HPDE6-E6E7 (cell line): ENCODE measurements at regions not wholly inside any gene's neighbourhood (a gene's known extent, or its start where the extent isn't known, plus 50 kb on each side); places are given as distances from the start of the nearest gene placed in this dataset.

Source experiments
- DNase-seq: peaks from one replicate; pipeline ENCODE4 v3.0.0; 2011; ENCODE audit warnings: missing footprints; ENCODE audit errors: extremely low spot score

DNA sequence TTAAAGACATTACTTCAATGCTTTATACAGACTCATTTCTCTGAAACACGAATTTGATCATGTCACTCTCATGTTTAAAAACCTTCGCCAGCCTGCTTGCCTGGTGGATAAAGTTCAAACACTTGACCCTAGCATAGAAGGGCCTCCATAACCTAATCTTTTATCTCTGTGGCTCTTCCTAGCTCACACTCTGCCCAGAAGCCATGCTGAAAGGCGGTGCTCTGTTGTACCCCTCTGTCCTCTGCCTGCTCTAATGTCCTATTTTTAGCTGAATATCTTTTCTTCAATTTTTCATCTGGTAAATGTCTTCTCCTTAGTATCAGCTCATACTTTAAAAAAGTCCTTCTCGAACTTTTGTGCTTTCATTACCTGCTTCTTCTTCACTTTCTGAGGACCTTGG, 302.6 kb upstream of the BOD1L1 start:
- DNase-seq: no peak

DNA sequence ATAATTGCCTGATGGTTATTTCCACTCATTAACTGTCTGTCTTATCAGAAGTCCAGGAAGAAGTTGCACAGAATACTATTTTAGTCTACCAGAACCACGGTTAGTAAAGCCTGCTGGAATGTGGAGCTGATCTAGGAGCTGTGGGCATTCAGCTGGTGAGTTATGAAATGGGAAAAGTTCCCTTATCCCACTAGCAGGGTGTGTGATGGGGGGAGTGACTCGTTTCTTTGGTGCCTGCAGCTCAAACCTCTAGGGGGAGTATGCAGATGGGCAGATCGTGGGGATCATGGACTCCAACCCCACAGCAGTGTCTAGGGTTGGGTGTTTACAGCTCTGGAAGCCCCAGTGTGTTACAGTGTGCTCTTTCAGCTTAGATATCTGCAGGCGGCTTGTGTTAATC, 305.7 kb upstream of the BOD1L1 start:
- no peak for DNase-seq

- no peak for DNase-seq
Observed at GRCh38 chr4:13938299-13938698, 310.8 kb upstream of the BOD1L1 start.

DNA sequence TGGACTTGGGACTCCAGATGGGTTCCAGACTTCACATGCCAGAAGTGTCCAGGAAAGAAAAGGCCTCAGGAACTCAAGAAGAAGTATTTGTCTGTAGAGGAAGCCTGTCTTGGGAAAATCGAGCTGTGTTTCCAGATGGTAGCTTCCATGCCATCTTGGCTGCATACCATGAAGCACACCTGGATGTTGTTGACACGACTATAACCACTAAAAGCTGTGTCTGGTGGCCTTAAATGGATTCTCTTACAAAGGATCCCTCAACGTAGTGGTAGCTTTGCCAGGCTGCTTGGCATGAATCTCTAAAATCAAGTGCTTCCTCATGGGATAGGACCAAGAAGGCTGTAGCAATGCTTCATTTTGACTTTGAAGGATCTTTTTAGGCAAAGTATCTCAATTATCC, 313.4 kb upstream of the BOD1L1 start:
- no peak for DNase-seq

DNA sequence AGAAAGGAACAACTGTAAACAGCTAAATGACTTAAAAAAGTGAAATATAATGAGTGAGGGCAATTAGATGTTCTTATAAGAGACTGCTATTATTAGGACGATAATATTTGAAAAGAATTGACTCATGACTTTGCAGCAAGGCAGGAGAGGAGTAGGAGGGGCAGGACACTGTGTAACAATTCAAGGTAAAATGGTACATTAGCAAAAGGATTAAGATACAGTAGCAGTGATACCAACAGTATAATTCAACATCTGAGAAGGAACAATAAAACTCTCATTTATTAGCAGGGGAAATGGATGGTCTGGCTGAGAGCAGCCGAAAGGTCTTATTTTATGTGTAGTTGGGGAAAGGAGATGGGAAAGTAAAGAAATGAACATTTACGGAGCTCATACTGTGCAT, 315.5 kb upstream of the BOD1L1 start:
- DNase-seq: no peak

DNA sequence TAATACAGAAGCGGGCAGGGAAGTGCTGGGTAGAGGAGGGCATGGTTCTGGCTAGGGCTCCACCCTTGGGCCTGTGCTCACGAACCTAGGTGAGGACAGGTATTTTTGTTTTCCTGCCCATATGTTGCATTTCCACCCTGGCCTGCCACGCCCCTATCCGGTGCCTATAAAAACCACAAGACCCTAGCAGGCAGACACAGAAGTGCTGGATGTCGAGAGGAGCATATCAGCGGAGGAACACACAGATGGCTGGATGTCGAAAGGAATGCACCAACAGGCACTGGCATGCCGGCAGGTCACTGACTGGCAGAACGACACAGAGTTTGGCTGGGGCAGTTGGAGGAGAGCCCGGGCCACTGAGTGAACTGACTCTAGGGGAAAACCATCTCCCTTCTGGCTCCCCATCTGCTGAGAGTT, 316.6 kb upstream of the BOD1L1 start:
- DNase-seq: peak; percentile 19

DNA sequence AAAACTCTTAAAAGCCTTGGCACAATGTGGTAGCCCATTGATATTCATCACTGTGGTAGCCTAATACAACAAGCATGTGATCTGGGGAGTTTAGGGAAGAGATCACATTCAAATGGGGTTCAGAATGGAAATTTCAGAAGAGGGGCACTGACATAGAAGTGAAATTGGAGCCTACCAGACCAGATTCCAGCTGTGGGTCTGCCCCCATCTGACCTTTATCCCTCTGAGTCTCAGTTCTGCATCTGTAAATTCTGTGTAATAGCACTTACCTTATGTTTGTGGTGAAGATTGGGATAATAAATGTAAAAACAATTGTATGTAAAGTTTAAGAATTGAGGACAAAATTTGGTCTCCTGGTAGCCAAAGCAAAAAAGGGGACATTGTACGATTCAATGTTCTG, 320.4 kb upstream of the BOD1L1 start:
- DNase-seq: no peak

GRCh38 chr4:13950491-13950890, 323.0 kb upstream of the BOD1L1 start:
- no peak for DNase-seq

DNA sequence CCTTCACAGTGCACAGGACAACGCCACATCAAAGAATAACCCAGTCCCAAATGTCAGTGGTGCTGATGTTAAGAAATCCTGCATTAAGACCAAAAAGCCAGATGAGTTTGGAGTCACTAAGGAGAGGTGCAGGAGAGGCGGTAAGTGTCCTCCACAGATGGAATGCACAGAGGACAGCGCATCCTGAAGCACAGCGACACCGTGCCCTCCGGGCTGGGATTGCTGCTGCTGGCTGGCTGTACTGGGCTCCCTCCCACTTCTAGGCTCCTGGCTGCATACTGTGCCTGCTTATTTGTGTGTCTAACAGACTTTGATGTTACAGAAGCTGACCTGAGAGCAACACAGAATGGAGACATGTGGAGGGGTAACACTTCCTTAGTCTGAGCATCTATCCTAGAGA, 325.6 kb upstream of the BOD1L1 start:
- DNase-seq: no peak

GRCh38 chr4:13955551-13955950, 328.0 kb upstream of the BOD1L1 start:
- no peak for DNase-seq

DNA sequence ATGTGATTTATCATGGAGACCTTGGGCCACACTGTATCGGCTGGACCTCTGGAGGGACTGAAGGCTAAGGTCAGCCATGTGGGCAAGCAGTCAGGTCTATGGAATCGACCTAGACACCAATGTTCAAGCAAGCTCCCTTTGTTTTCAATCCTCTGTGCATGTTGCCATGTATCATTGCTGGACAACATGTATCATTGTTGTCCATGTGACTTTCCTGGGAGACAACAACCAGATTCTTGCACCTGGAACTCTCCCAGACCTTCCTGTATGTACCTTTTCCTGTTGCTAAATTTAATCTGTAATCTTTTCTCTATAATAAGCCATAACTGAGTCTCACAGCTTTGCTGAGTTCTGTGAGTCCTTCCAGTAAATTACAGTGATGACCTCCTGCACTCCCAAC, 329.4 kb upstream of the BOD1L1 start:
- DNase-seq: no peak

- DNase-seq: no peak
Observed at GRCh38 chr4:13957871-13958270, 330.3 kb upstream of the BOD1L1 start.

DNA sequence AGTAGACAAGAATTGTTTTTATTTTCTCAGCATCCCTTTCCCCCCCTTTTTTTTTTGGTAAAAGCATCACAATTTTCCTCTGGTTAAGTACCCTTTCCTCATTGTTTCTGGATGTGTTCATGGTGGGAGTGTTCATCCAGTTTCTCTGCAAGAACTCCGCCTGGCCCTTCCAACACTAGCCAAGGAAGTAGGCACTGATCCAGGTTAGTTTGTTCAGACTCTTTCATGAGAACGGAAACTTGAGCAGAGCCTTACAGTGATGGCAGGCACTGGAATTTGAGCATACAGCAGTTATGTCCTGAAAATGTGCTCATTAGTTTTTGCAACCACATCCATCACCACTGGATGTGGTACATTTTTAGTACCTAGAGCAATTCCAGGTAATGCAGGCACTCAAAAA, 336.1 kb upstream of the BOD1L1 start:
- no peak for DNase-seq

DNA sequence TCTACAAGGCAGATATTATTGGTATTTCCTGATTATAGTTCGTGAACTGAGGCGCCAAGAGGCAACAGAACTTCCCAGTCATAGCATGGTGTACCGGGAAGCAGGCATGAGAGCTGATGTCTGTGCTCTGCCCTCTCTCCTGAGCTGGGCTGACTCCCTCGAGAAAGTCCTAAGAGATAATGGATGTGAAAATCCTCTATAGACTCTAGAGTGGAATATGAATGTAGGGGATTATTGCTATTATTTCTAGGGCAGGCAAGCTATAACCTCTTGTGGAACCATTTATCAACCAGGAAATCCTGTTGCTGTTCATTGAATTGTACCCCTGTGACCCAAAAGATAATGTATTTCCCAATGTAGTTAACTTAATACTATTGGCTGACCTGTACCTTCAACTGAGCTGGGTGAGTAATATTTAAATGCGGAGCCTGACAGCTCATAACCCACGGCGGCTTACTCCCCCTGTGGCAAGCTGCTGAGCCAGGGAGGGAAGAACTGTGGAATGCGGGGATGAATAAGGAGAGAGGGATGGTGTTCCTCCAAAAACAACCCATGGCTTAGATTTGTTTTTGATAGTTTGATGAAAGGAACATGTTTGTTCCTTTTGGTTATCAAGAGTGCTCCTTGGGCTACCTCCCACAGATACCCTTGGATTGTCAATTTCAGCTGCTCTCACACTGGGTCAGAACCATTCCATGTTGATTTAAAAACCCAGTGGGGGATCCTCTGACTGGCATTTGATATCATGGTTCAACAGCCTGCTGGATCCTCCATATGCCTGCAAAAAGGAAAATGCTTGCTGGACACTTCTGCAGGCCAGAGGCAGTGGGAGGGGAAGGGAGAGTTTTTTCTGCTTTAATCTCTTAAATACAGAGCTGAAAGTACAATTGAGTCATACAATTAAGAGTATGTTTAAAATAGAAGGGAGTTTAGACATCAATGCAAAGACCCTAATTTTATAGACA, 339.0 kb upstream of the BOD1L1 start:
- DNase-seq: peak; percentile 53

- no peak for DNase-seq
Observed at GRCh38 chr4:13968723-13969122, 341.2 kb upstream of the BOD1L1 start.

DNA sequence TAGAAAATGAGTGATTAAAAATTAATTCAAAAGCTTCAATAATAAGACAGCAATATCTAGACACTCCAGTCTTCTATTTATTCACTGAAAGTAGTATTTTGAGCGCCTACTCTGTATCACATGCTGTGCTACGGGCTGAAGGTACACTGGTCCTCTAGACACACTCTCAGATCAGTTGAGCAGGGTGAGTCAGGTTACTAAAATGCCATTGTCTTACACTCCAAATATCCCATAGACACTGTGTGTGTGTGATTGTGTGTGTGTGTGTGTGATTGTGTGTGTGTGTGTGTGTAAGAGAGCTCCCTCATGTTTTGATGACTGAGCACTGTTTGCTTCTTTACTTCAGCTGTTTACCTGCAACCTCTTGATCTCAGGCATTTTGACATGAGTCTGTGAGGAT, 342.8 kb upstream of the BOD1L1 start:
- no peak for DNase-seq

- DNase-seq: no peak
Observed at GRCh38 chr4:13977746-13978145, 350.2 kb upstream of the BOD1L1 start.

GRCh38 chr4:13980317-13981310, 353.1 kb upstream of the BOD1L1 start:
- DNase-seq: peak; percentile 4

DNA sequence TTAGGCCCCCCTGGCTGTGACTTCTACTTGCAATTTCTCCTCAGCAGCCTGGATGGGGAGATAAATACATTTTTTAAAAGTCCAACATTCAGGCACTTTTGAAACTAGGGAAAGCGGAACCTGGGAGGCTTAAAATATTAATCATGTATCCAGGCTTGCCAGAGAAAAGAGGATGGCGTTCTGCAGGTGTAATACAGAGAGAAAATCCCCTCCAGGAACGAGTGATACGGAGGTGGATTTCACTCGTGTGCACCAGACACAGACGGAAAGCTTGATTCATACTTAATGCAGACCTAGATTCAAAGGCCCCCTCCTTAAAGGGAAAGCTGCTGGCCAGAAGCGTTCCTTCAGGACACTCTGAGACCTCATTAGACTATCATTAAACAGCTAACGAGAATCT, 354.0 kb upstream of the BOD1L1 start:
- DNase-seq: no peak

- DNase-seq: no peak
Observed at GRCh38 chr4:13982010-13982409, 354.5 kb upstream of the BOD1L1 start.

DNA sequence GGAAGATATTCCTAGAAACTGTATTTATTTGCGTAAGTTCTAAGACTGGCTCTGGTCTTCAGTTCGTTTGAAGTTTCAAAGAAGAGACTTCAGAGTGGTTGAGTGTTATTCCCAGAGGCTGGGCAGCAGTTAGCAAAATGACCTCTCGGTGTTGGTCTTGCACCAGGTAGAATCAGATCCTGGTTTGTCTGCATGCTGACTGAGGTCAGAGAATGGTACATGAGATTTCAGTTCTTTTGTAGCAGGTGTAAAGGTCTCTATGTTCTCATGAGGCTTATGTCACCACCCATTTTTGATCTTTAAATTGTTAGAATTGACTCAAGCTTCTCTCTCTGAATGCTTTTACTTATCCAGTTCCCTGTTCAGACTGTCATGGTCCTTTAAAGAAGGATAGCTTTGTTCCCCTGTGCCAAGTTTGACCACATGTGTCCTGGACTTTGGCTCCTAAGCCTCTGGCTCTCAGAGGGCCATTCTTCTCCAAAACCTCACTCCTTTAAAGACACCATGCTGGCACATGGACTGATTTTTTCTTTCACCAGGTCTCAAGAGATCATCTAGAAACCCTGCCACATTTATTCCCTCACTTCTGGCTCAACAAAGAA, 355.8 kb upstream of the BOD1L1 start:
- no peak for DNase-seq
